ELR (cell line): ENCODE measurements at regions not wholly inside any gene's neighbourhood (a gene's known extent, or its start where the extent isn't known, plus 50 kb on each side); places are given as distances from the start of the nearest gene placed in this dataset.

ENCODE experiments used
- DNase-seq: peaks from one replicate; pipeline ENCODE4 v3.0.0-alpha.2; 2015; ENCODE audit warnings: low read depth

DNA sequence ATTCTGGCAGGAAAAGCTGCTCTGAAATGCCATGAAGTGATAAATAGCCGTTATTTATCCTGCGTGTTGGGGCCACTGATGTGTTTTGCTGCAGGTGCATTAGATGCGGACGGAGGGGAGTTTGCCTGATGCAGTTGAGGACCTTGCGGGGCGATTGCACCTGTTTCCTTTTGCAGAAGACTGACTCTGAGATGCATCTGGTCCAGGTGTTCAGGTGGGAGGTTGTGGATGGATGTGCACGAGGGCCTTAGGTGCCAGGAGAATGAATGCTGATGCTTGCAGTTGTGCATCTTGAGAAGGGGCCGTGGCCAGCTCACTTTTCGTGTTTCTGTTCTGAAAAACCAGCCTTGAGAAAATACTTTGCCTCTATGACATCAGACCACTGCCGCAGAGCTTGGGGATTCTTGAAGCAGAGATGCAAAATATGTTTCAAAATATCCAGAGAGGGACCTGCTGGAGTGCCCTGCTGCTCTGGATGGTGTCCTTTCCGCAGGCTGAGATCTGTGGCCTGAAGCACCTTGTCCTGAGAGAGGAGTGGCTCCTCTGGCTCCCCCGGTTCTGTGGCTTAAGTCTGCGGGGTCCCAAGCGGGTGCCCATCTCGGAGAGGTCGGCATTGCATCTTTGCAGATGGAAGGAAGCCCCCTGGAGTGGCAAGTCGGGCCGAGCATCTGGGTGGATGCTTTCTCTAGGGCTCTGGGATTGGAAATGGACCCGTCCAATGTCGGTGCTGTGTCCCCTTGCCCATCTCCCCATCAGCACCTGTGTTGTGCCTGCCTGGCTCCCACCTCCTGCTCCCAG, 1031.1 kb downstream of the TBC1D22A start:
- DNase-seq = no peak

GRCh38 chr22:47789171-47789570, 1026.7 kb downstream of the TBC1D22A start:
- no peak for DNase-seq

- DNase-seq = no peak
Observed at GRCh38 chr22:47788461-47788860, 1026.0 kb downstream of the TBC1D22A start.

- no peak for DNase-seq
Observed at GRCh38 chr22:47787501-47788227, 1025.2 kb downstream of the TBC1D22A start.

- no peak for DNase-seq
Observed at GRCh38 chr22:47786650-47787290, 1024.3 kb downstream of the TBC1D22A start.

GRCh38 chr22:47784991-47785390, 1022.5 kb downstream of the TBC1D22A start:
- no peak for DNase-seq

- DNase-seq = no peak
Observed at GRCh38 chr22:47784367-47784983, 1022.0 kb downstream of the TBC1D22A start.

GRCh38 chr22:47783433-47784366, 1021.2 kb downstream of the TBC1D22A start:
- DNase-seq = no peak

- DNase-seq = no peak
Observed at GRCh38 chr22:47782328-47783075, 1020.1 kb downstream of the TBC1D22A start.

GRCh38 chr22:47781427-47782111, 1019.1 kb downstream of the TBC1D22A start:
- DNase-seq = no peak

DNA sequence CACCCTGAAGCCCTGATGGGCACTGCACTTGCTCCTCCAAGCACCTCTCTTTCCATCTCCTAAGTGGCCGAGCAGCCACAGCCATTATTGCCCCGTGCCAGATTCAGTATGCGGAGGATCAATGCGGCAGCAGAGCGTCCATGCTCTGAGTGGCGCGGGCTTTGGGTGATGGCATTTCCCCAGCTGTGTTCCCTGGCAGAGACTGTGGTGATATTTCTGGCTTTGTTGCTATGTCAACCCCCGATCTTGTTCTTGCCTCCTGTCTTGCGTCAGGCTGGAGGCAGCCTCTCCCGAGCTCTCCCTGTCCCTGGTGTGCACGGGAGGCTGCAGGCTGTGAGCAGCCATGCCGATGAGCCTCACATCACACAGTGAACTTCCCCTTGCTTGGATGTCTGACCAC, 1018.6 kb downstream of the TBC1D22A start:
- no peak for DNase-seq

GRCh38 chr22:47780281-47780875, 1017.9 kb downstream of the TBC1D22A start:
- no peak for DNase-seq

DNA sequence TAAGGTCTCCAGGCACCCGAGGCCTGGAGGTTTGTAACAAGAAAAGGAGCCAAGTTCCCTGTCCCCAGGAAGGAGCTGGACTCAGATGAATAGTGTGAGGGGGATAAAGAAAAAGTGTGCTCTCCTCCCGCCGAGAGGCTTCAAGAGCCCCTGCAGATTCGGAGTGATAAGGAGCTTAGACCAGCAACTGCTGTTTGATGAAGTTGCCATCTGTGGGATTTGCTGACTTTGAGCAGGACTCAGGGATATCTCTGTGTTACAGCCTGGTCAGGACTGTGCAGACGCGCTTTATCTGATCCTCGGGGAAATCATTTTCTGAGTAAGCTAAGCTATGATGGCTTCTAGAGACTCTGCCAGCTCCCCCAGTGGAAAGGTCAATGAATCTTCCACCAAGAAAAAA, 1017.0 kb downstream of the TBC1D22A start:
- no peak for DNase-seq

DNA sequence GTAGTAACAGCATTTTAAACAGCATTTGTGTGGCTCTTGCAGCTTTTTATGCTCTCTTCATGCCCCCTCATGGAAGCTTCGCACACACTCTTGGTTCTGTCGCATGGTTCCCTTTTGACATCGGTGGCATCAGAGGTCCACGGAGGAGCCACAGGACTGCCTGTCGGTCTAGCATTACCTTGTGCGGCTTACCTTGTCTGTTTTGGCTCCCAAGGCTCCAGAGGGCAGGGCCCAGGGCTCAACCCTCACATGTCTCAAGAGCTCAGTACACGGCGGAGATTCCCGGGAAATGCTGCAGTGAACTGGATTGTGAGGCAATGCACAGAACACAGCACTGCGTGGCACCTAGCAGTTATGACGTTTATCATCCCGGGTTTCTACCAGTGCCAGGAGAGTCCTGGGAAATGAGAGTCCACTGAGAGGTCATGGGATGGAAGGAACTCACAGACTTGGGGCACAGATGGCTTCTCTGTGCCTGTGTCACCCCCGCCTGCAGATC, 1015.8 kb downstream of the TBC1D22A start:
- DNase-seq = no peak

GRCh38 chr22:47777426-47777825, 1015.0 kb downstream of the TBC1D22A start:
- no peak for DNase-seq

DNA sequence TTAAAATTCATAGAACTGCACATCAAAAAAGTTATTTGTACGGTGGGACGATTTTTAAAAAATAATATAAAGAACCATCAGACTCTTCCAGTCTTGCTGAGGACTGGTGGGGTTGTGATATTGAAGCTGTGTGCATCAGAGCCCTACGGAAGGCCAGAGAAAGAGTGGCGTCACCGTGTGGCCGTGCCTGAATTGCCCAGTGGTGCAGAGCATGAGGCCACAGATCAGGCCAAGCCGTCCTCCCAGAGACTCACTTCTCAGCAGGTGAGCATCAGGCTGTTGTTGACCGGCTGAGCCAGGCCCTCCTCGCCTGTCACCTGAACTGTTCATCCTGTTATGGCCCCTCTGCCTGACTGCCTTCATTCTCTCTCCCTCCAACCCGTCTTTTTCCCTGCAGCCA, 1013.9 kb downstream of the TBC1D22A start:
- no peak for DNase-seq

GRCh38 chr22:47775686-47776085, 1013.2 kb downstream of the TBC1D22A start:
- no peak for DNase-seq

DNA sequence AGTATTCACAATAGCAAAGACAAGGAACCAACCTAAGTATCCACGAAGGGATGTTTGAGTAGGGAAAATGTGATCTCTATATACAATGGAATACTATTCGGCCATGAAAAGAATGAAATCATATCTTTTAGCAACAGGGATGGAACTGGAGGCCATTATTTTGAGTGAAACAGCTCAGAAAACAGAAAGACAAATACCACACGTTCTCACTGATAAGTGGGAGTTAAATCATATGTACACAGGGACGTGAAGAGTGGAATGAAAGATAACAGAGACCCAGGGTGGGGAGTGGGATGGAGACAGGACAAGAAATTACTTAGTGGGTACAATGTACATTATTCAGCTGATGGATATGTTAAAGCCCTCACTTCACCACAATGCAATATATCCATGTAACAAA, 1012.7 kb downstream of the TBC1D22A start:
- no peak for DNase-seq

DNA sequence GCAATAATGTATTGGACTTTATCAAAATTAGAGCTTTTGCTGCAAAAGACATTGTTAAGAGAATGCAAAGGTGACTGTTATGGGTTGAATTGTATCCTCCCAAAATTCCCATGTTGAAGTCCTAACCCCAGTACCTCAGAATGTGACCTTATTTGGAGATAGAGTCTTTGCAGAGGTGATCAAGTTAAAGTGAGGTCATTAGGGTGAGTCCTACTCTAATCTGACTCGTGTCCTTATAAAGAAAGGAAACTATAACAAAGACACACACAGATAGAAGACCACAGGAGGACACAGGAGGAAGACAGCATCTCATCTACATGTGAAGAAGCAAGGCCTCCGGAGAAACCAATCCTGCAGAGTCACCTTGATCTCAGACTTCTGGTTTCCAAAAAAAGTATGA, 1011.2 kb downstream of the TBC1D22A start:
- no peak for DNase-seq
